HUES64 (cell line): ENCODE measurements at regions not wholly inside any gene's neighbourhood (a gene's known extent, or its start where the extent isn't known, plus 50 kb on each side); places are given as distances from the start of the nearest gene placed in this dataset.

Source experiments
- H3K27ac ChIP-seq: 2 replicates; pipeline ENCODE4 v1.7.0; 2013; ENCODE audit warnings: low read depth, low read length, inconsistent platforms
- H3K27me3 ChIP-seq: 2 replicates; pipeline ENCODE4 v1.6.1; 2013; ENCODE audit warnings: mild to moderate bottlenecking, low read length; ENCODE audit not compliant: insufficient read depth
- H3K36me3 ChIP-seq: 2 replicates; pipeline ENCODE4 v1.6.1; 2013; ENCODE audit warnings: mild to moderate bottlenecking, low read length; ENCODE audit not compliant: insufficient read depth
- H3K4me1 ChIP-seq: 2 replicates; pipeline ENCODE4 v1.6.1; 2013; ENCODE audit warnings: mild to moderate bottlenecking, low read length, moderate library complexity; ENCODE audit not compliant: insufficient read depth
- H3K4me3 ChIP-seq: 2 replicates; pipeline ENCODE4 v1.5.1; 2013; ENCODE audit warnings: mild to moderate bottlenecking, low read length, moderate library complexity
- H3K9ac ChIP-seq: 2 replicates; pipeline ENCODE4 v1.6.1; 2013; ENCODE audit warnings: mild to moderate bottlenecking, low read depth, low read length
- H3K9me3 ChIP-seq: 2 replicates; pipeline ENCODE4 v1.6.1; 2013; ENCODE audit warnings: low read depth, low read length; ENCODE audit not compliant: insufficient read depth
- WGBS: fragments of 150-250, 120-280 bp; methylation state at CpG from one replicate; pipeline ENCODE4 v1.1.7; 2013; ENCODE audit warnings: missing lambda C conversion rate; 5-methylcytosine and 5-hydroxymethylcytosine counted together

DNA sequence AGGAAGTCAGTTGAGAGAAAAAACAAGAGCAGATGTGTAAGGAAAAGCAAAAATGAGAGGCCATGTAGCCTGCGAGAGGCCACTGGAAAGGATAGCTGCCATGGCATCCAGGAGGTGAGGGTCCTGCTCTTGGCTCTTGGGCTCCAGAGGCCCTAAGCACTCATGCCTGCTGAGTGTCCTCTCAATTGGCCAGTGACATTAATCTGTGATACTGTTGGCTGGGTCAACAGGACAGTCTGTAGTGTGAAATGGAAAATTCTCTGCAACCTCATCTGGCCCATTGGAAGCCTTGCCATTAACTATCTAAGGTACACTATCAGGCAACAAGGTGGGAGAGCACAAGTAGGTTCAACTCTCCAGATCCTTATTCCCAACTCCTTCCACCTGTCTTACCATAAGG is 180.9 kb downstream of the LY86 start:
- Histone ChIP-seq H3K4me3 (no peak overlapping the region), H3K27me3 (no peaks in the 10 kb centered on the region), H3K9me3 (no peaks in the 10 kb centered on the region), H3K4me1 (peaks cover 12% of the 10 kb centered on the region), H3K9ac (no peak overlapping the region), H3K27ac (no peak overlapping the region), H3K36me3 (no peaks in the 10 kb centered on the region)
- WGBS = 93% methylated on average over 1 of the region's 1 CpG

GRCh38 chr6:6771224-6771945 is 182.9 kb downstream of the LY86 start:
- Histone ChIP-seq H3K4me1 (peaks cover 12% of the 10 kb centered on the region), H3K27me3 (no peaks in the 10 kb centered on the region), H3K9ac (no peak overlapping the region), H3K9me3 (no peaks in the 10 kb centered on the region), H3K27ac (no peak overlapping the region), H3K4me3 (no peak overlapping the region), H3K36me3 (no peaks in the 10 kb centered on the region)
- WGBS = 100% methylated on average over 1 of the region's 1 CpG

DNA sequence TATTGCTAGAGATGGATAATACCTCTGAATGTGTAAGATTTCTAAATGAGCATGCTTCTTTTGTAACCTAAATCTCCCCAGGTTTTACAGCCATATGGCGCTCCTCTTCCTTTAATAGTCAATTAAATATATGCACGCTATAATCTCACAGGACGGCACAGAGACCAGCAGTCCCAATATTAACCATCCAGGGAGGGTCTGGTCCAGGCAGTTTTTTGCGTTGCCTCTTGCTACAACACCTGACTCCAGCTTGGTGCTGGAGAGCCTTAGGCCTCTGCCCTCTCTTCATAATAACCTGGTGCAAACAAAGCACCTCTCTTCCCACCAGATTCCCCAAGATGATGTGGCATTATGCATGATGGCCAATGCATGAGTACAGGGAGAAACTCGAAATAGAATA is 183.4 kb downstream of the LY86 start:
- no peak overlapping the region for H3K4me3 ChIP-seq
- 95% methylated on average over 5 of the region's 5 CpGs for WGBS
- no peak overlapping the region for H3K27ac ChIP-seq
- H3K4me1 ChIP-seq = peaks cover 12% of the 10 kb centered on the region
- no peak overlapping the region for H3K9ac ChIP-seq
- H3K9me3 ChIP-seq = no peaks in the 10 kb centered on the region
- no peaks in the 10 kb centered on the region for H3K27me3 ChIP-seq
- no peaks in the 10 kb centered on the region for H3K36me3 ChIP-seq

DNA sequence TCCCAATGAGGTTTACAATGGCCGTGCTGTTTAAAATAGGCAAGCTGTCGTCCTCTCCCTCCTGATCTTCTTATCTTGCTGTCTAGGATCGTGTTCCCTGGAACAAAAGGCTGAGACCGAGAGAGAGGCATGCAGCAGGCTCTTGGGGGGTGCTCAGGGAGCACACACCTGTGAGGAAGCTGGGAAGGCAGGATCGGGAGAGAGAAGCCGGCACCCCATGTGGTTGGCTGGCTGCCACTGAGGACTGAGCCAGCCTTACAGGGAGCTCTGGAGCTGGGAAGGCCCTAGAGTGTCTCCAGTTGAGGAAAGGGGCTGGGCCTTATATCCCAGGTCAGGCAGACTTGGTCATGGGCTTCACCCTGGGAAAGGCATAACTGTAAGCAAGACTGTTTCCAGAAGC is 184.2 kb downstream of the LY86 start:
- WGBS = 68% methylated on average over 6 of the region's 6 CpGs
- Histone ChIP-seq H3K4me1 (peaks cover 12% of the 10 kb centered on the region), H3K9ac (no peak overlapping the region), H3K36me3 (no peaks in the 10 kb centered on the region), H3K27ac (no peak overlapping the region), H3K27me3 (no peaks in the 10 kb centered on the region), H3K4me3 (no peak overlapping the region), H3K9me3 (no peaks in the 10 kb centered on the region)

DNA sequence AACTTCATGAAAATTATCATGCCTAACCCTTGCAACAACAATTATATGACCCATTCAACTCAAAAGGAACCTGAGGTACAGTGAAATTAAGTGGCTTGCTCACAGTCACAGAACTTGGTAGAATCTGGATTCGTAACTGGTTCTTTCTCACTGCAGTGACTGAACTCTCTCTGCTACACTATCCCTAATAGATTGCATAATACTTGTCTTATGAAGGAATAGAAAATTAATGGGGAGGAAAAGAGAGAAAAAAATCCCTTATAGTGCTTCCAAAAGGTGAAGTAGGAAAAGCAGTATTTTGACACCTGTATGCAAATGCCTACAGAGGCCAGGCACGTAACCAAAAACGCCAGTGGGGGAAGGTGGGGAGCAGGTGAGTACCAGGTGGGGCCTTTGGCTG is 186.6 kb downstream of the LY86 start:
- no peaks in the 10 kb centered on the region for H3K27me3 ChIP-seq
- no peak overlapping the region for H3K9ac ChIP-seq
- H3K4me3 ChIP-seq = no peak overlapping the region
- no peaks in the 10 kb centered on the region for H3K36me3 ChIP-seq
- H3K4me1 ChIP-seq = peaks cover 12% of the 10 kb centered on the region
- WGBS = 91% methylated on average over 3 of the region's 3 CpGs
- H3K27ac ChIP-seq = no peak overlapping the region
- H3K9me3 ChIP-seq = no peaks in the 10 kb centered on the region

DNA sequence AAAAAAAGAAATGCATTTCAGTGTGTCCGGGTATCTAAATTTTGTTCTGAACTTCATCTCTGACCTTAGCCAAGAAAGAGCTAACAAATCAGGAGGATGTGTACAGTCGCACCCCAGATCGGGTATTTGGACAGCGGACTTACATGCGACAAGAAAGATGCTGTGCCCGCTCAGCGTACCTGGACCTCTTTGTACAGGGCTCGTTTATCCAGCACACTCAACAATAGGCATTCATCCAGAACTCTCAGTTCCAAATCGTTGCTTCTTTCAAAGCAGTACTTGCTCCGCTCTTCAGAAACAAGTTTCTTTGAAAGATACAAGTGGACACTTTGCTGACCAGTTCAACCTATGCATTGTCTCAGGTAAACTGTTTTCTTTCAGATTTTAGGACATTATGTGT is 191.7 kb downstream of the LY86 start:
- Histone ChIP-seq H3K27me3 (no peaks in the 10 kb centered on the region), H3K27ac (no peak overlapping the region), H3K9ac (no peak overlapping the region), H3K4me1 (peaks cover 15% of the 10 kb centered on the region; the same call in 1 of the 2 replicates), H3K4me3 (no peak overlapping the region), H3K9me3 (no peaks in the 10 kb centered on the region), H3K36me3 (no peaks in the 10 kb centered on the region)
- 96% methylated on average over 10 of the region's 10 CpGs for WGBS

- no peaks in the 10 kb centered on the region for H3K27me3 ChIP-seq
- 55% methylated on average over 2 of the region's 3 CpGs for WGBS
Measured at GRCh38 chr6:6781172-6781872, 192.8 kb downstream of the LY86 start.

DNA sequence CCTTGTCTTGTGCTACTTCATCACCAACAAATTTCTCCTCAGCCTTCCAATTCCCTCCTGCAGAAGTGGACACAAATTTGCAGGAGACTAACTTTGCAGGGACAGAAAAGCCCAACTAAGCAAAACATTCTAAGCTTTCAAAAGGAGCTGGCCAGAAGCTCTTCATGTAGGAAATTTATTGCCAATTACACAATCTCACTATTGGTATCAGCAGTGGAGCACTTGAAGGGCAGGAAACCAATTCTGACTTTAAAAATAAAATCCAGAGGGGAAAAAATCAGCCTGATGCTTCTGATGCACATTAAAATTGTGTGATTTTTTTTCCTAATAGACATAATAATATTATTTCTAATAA is 193.3 kb downstream of the LY86 start:
- H3K9ac ChIP-seq = no peak overlapping the region

More at GRCh38 chr6:6781172-6781872, 192.8 kb downstream of the LY86 start:
- H3K27ac ChIP-seq = no peak overlapping the region
- no peak overlapping the region for H3K4me3 ChIP-seq
- H3K4me1 ChIP-seq = peaks cover 15% of the 10 kb centered on the region; the same call in 1 of the 2 replicates
- no peaks in the 10 kb centered on the region for H3K9me3 ChIP-seq
- H3K36me3 ChIP-seq = no peaks in the 10 kb centered on the region
- H3K9ac ChIP-seq = no peak overlapping the region

DNA sequence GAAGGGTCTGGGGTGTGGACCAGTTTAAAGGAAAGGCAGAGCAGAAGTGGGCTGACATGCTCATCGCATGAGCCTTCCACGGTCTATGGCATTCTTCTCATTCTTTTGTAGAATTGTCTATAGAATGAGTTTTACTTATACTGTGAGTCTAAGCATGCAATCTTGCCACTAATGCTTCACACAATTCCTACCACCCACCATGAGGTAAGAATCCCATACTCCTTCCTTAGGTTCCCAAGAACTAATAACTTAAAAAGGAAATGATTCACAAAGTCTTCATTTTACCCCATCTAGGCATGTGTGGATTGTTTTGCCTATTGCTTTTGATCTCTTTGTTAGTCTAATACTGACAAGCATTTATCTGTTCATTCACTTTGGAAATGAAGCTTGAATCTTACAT is 195.2 kb downstream of the LY86 start:
- no peaks in the 10 kb centered on the region for H3K27me3 ChIP-seq
- 80% methylated on average over 2 of the region's 2 CpGs for WGBS
- H3K4me3 ChIP-seq = no peak overlapping the region
- H3K9ac ChIP-seq = no peak overlapping the region
- H3K4me1 ChIP-seq = peaks cover 15% of the 10 kb centered on the region; the same call in 1 of the 2 replicates
- no peaks in the 10 kb centered on the region for H3K9me3 ChIP-seq
- H3K36me3 ChIP-seq = no peaks in the 10 kb centered on the region
- H3K27ac ChIP-seq = no peak overlapping the region

More for the DNA sequence above, 193.3 kb downstream of the LY86 start:
- Histone ChIP-seq H3K27me3 (no peaks in the 10 kb centered on the region), H3K36me3 (no peaks in the 10 kb centered on the region), H3K27ac (no peak overlapping the region), H3K4me1 (peaks cover 15% of the 10 kb centered on the region; the same call in 1 of the 2 replicates), H3K9me3 (no peaks in the 10 kb centered on the region), H3K4me3 (no peak overlapping the region)

DNA sequence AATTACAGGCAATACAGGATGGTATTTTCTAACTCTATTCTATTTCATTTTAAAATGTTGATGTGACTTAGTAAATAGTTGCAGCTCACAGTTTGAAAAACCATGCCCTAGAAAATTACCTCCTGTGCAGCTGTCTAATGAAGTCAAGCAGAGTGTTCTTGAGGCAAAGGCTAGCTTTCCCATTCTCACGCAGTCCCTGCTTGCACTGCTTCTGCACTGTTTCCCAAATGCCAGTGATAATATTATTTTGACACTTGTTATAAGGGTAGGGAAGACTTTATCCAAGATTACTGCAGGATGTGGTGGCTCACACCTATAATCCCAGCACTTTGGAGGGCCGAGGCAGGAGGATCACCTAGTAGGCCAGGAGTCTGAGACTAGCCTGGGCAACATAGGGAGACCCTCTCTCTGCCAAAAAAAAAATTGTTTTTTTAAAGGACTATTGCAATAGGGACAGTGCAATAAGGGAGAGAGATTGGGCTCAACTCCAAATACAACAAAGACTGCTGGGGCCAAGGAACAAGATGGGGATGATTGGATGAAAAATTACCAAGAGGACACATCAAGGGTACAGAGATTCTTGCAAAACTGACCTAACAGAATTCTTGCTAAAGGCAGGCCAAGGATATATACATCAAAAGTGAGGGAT is 196.1 kb downstream of the LY86 start:
- peaks cover 15% of the 10 kb centered on the region; the same call in 1 of the 2 replicates for H3K4me1 ChIP-seq
- no peak overlapping the region for H3K9ac ChIP-seq
- H3K9me3 ChIP-seq = no peaks in the 10 kb centered on the region
- no peaks in the 10 kb centered on the region for H3K36me3 ChIP-seq
- H3K27ac ChIP-seq = no peak overlapping the region
- 95% methylated on average over 2 of the region's 2 CpGs for WGBS
- no peak overlapping the region for H3K4me3 ChIP-seq
- no peaks in the 10 kb centered on the region for H3K27me3 ChIP-seq

- Histone ChIP-seq H3K27ac (no peak overlapping the region), H3K9me3 (no peaks in the 10 kb centered on the region), H3K4me1 (peaks cover 15% of the 10 kb centered on the region; the same call in 1 of the 2 replicates), H3K36me3 (no peaks in the 10 kb centered on the region), H3K27me3 (no peaks in the 10 kb centered on the region), H3K4me3 (no peak overlapping the region), H3K9ac (no peak overlapping the region)
- WGBS = 88% methylated on average over 5 of the region's 5 CpGs
Measured at GRCh38 chr6:6785163-6785521, 196.6 kb downstream of the LY86 start.
